Right lobe of liver (tissue), 4 donors: ENCODE measurements at regions not wholly inside any gene's neighbourhood (a gene's known extent, or its start where the extent isn't known, plus 50 kb on each side); places are given as distances from the start of the nearest gene placed in this dataset.

ENCODE experiments used
- POLR2A ChIP-seq: fragments of 450-650 bp; IDR thresholded peaks from one replicate; pipeline ENCODE4 v1.6.1; 2017; ENCODE audit warnings: antibody characterized with exemption, mild to moderate bottlenecking
- TF ChIP-seq, protein P1 (sequence below), 4 donors: fragments of 200-600 bp in 3 of 4; fragments of 450-650 bp in 1 of 4; IDR thresholded peaks; one replicate each; pipeline versions ENCODE4 v1.5.1 to v1.8.0; 2016 to 2022; ENCODE audit warnings: antibody characterized with exemption in 4 of 4, mild to moderate bottlenecking in 2 of 4
- donor health status: DM: no; HTN: no; CAD: no.
- donor health status: DM: no; HTN: no; CAD: no.
- donor health status: DM: no; HTN: yes; CAD: no.

DNA sequence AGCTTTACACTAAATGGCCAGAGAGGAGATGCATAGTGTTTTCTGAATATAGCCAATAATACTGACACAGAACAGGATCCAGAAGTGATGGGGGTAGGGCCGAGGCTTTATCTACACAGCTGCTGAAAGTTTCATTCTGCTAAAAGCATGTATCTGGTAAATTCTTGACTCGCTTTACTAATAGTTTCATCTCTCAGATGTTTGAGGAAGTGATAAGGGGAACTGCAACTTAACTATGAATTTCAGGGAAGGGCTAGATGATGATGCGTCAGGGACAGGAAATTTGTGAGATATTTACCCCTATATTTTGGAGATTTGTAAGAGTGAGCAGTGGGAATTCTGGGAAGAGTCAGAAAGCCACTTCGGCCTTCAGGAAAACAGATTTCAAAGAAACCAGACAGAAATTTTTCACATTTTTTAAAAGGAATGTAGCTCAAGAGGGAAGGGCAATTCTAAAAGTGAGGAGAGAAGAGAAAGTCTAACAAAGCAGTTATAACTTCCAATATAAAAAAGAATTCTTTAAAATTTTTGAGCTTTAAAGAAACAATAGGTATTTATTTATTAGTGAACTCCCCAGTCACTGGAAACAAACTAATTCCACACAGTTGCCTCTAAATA lies 243.1 kb downstream of the BCAT1 start:
- no peak for TF ChIP-seq POLR2A
- TF ChIP-seq, protein P1, sequence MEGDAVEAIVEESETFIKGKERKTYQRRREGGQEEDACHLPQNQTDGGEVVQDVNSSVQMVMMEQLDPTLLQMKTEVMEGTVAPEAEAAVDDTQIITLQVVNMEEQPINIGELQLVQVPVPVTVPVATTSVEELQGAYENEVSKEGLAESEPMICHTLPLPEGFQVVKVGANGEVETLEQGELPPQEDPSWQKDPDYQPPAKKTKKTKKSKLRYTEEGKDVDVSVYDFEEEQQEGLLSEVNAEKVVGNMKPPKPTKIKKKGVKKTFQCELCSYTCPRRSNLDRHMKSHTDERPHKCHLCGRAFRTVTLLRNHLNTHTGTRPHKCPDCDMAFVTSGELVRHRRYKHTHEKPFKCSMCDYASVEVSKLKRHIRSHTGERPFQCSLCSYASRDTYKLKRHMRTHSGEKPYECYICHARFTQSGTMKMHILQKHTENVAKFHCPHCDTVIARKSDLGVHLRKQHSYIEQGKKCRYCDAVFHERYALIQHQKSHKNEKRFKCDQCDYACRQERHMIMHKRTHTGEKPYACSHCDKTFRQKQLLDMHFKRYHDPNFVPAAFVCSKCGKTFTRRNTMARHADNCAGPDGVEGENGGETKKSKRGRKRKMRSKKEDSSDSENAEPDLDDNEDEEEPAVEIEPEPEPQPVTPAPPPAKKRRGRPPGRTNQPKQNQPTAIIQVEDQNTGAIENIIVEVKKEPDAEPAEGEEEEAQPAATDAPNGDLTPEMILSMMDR (IDR thresholded peaks at IDR 0.05), result no peak
